KMS-11 (cell line): ENCODE measurements at regions not wholly inside any gene's neighbourhood (a gene's known extent, or its start where the extent isn't known, plus 50 kb on each side); places are given as distances from the start of the nearest gene placed in this dataset.

Source experiments
- H2AFZ ChIP-seq: fragments of 200-600 bp; sonication (generic); 2 replicates; pipeline ENCODE4 v1.6.1; 2016; ENCODE audit warnings: antibody characterized with exemption, mixed run types, low read depth
- H3K27ac ChIP-seq: fragments of 200-600 bp; sonication (generic); 2 replicates; pipeline ENCODE4 v1.6.1; 2016; ENCODE audit warnings: mild to moderate bottlenecking, mixed run types
- H3K27me3 ChIP-seq: fragments of 200-600 bp; sonication (generic); 2 replicates; pipeline ENCODE4 v1.6.1; 2017; ENCODE audit warnings: mild to moderate bottlenecking, low read depth, mixed run types, moderate library complexity; ENCODE audit not compliant: insufficient read depth
- H3K36me3 ChIP-seq: fragments of 200-600 bp; sonication (generic); 2 replicates; pipeline ENCODE4 v1.6.1; 2017; ENCODE audit warnings: mild to moderate bottlenecking, mixed run types; ENCODE audit not compliant: insufficient read depth
- H3K4me1 ChIP-seq: fragments of 200-600 bp; sonication (generic); 2 replicates; pipeline ENCODE4 v1.6.1; 2016; ENCODE audit warnings: mild to moderate bottlenecking, low read depth, mixed run types; ENCODE audit not compliant: poor library complexity, severe bottlenecking
- H3K4me2 ChIP-seq: fragments of 200-600 bp; sonication (generic); 2 replicates; pipeline ENCODE4 v1.7.0; 2016; ENCODE audit warnings: mild to moderate bottlenecking, mixed run types
- H3K4me3 ChIP-seq: fragments of 200-600 bp; sonication (generic); IDR thresholded peaks from 2 replicates; pipeline ENCODE4 v1.6.1; 2017; ENCODE audit warnings: low read depth, low read length, mixed read lengths; ENCODE audit not compliant: insufficient read depth
- H3K79me2 ChIP-seq: fragments of 200-600 bp; sonication (generic); 2 replicates; pipeline ENCODE4 v1.6.1; 2016; ENCODE audit warnings: low read depth, mixed run types; ENCODE audit not compliant: insufficient read depth
- H3K9ac ChIP-seq: fragments of 200-600 bp; sonication (generic); 2 replicates; pipeline ENCODE4 v1.6.1; 2016; ENCODE audit warnings: mild to moderate bottlenecking, mixed run types
- H4K20me1 ChIP-seq: fragments of 200-600 bp; sonication (generic); 2 replicates; pipeline ENCODE4 v1.6.1; 2016; ENCODE audit warnings: mild to moderate bottlenecking, mixed run types; ENCODE audit not compliant: insufficient read depth
- TF ChIP-seq, protein P1 (sequence below): fragments of 200-600 bp; sonication (generic); conservative IDR thresholded peaks from 2 replicates; pipeline ENCODE4 v1.6.1; 2017; ENCODE audit warnings: low read depth, mild to moderate bottlenecking, antibody characterized with exemption, low read length, moderate library complexity, mixed read lengths

DNA sequence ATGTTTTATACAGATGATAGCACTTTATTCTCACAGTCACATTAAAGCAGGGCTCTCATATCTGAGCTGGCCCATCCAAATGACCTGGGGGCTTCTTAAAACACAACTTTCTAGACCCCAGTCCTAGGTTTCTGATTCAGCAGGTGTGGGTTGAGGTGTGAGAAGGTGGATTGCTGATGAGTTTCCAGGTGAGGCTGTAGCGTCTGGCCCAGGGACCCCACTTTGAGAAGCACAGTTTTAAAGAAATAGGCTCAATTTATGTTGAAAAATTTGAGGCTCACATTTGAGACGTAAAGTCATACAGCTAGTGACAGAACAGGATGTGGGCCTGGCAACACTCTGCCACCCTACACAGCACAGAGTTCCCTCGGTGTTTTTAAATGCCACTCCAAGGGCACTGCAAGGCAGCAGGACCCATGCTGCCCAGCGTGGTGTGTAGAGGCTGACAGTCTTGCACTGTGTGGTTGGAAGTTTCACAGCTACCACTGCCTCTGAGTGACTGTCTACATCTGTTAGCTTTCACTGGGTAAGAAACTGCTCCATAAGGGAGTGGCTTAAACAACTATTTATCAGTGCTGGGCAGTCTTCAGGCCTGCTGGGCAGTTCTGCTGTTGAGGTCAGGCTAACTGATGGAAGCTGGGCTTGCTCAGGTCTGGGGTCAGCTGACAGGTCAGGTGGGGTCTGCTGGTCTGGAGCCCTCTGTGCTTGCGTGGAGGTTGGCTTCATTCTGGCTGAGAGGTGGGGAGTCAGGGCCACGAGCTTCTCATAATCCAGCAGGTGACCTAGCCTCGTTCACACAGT, 319.7 kb downstream of the CXCL12 start:
- H4K20me1 ChIP-seq: no peaks in the 10 kb centered on the region
- TF ChIP-seq, protein P1, sequence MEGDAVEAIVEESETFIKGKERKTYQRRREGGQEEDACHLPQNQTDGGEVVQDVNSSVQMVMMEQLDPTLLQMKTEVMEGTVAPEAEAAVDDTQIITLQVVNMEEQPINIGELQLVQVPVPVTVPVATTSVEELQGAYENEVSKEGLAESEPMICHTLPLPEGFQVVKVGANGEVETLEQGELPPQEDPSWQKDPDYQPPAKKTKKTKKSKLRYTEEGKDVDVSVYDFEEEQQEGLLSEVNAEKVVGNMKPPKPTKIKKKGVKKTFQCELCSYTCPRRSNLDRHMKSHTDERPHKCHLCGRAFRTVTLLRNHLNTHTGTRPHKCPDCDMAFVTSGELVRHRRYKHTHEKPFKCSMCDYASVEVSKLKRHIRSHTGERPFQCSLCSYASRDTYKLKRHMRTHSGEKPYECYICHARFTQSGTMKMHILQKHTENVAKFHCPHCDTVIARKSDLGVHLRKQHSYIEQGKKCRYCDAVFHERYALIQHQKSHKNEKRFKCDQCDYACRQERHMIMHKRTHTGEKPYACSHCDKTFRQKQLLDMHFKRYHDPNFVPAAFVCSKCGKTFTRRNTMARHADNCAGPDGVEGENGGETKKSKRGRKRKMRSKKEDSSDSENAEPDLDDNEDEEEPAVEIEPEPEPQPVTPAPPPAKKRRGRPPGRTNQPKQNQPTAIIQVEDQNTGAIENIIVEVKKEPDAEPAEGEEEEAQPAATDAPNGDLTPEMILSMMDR: no peak
- H3K4me2 ChIP-seq: no peak overlapping the region
- no peak overlapping the region for H3K27ac ChIP-seq
- no peak overlapping the region for H3K4me3 ChIP-seq
- no peaks in the 10 kb centered on the region for H3K27me3 ChIP-seq
- H3K79me2 ChIP-seq: no peaks in the 10 kb centered on the region
- no peak overlapping the region for H2AFZ ChIP-seq
- no peak overlapping the region for H3K9ac ChIP-seq
- H3K4me1 ChIP-seq: no peaks in the 10 kb centered on the region
- H3K36me3 ChIP-seq: no peaks in the 10 kb centered on the region

DNA sequence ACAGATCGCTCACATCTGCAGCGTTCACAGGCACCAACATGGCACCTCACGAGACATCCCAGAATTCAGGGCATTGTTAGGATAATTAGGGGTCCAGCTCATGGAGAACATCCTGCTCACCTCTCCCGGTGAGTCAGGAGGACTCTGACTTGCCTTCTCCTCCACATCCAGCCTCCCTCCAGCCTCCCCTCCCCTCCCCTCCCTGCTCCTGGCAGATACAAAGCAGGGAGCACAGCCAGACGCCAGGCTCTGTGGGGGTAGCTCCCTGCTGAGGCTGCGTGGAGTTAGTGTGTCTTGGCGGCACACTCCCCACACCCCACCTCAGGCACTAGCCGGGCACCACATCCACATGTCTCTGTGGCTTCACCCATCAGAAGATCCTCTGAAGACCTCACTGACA, 320.6 kb downstream of the CXCL12 start:
- Histone ChIP-seq H3K27me3 (no peaks in the 10 kb centered on the region), H3K9ac (no peak overlapping the region), H4K20me1 (no peaks in the 10 kb centered on the region), H3K4me2 (no peak overlapping the region), H3K4me1 (no peaks in the 10 kb centered on the region), H3K36me3 (no peaks in the 10 kb centered on the region), H3K4me3 (no peak overlapping the region), H2AFZ (no peak overlapping the region), H3K27ac (no peak overlapping the region), H3K79me2 (no peaks in the 10 kb centered on the region)
- TF ChIP-seq, protein P1: no peak

DNA sequence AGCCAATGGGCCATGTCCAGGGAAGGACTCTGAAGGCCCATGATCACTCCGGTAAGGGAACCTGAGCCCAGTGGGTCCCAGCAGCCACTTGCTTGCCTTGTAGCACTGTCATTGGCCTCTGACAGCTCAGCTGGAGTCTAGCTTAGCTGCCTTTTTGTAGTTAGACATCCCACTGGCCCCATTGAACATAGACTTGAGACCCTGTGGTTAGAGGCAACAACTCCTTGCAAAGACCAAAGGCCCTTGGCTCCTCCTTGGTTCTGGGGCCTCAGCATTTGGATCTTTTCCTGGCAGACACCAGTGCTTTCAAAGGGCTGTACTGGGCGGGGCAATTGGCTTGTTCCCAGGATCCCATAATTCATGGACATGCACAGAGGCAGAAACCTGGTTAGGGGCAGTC, 321.2 kb downstream of the CXCL12 start:
- TF ChIP-seq, protein P1: no peak
- Histone ChIP-seq H3K36me3 (no peaks in the 10 kb centered on the region), H3K27me3 (no peaks in the 10 kb centered on the region), H2AFZ (no peak overlapping the region), H3K27ac (no peak overlapping the region), H3K79me2 (no peaks in the 10 kb centered on the region), H3K4me3 (no peak overlapping the region), H4K20me1 (no peaks in the 10 kb centered on the region), H3K4me2 (no peak overlapping the region), H3K4me1 (no peaks in the 10 kb centered on the region), H3K9ac (no peak overlapping the region)

DNA sequence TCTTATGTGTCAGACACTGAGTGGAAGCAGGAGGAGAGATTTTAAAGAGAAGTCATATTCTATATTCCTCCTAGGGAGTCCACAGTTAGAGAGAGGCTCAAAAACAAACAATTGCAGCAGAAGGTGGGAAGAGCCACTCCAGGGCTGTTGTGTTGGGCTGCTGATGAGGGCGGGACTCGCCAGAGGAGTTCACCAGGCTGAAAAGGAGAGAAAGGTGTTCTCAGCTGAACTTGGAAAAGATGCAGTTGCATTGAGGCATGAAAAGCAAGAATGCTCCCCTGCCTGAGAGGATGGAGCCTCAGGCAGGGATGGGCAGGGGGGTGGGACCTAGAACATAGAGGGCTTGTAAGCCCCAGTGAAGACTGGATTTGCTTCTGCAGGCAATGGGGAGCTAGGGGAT, 324.2 kb downstream of the CXCL12 start:
- no peak overlapping the region for H2AFZ ChIP-seq
- H3K27ac ChIP-seq: no peak overlapping the region
- TF ChIP-seq, protein P1: no peak
- no peak overlapping the region for H3K9ac ChIP-seq
- no peaks in the 10 kb centered on the region for H4K20me1 ChIP-seq
- no peaks in the 10 kb centered on the region for H3K27me3 ChIP-seq
- no peaks in the 10 kb centered on the region for H3K4me1 ChIP-seq
- H3K36me3 ChIP-seq: no peaks in the 10 kb centered on the region
- no peak overlapping the region for H3K4me2 ChIP-seq
- no peak overlapping the region for H3K4me3 ChIP-seq
- no peaks in the 10 kb centered on the region for H3K79me2 ChIP-seq
